ENCODE measurements at regions not wholly inside any gene's neighbourhood (a gene's known extent, or its start where the extent isn't known, plus 50 kb on each side); places are given as distances from the start of the nearest gene placed in this dataset.

DNA sequence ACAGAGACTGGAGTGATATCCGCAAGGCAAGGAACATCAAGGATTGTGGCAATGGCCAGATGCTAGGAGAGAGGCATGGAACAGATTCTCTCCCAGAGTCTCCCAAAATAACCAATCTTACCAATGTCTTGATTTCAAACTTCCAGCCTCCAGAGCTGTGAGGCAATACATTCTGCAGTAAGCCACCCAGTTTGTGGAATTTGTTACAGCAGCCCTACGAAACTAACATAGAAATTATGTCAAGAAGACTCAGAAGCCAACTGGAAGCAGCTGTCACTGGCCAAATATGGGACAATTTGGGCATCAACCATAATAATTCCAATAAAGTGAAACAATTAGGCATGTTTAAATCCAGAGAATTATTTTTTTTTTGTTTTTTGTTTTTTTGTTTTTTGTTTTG, 271.1 kb downstream of the NDUFS4 start:
- TF ChIP-seq, protein P1, sequence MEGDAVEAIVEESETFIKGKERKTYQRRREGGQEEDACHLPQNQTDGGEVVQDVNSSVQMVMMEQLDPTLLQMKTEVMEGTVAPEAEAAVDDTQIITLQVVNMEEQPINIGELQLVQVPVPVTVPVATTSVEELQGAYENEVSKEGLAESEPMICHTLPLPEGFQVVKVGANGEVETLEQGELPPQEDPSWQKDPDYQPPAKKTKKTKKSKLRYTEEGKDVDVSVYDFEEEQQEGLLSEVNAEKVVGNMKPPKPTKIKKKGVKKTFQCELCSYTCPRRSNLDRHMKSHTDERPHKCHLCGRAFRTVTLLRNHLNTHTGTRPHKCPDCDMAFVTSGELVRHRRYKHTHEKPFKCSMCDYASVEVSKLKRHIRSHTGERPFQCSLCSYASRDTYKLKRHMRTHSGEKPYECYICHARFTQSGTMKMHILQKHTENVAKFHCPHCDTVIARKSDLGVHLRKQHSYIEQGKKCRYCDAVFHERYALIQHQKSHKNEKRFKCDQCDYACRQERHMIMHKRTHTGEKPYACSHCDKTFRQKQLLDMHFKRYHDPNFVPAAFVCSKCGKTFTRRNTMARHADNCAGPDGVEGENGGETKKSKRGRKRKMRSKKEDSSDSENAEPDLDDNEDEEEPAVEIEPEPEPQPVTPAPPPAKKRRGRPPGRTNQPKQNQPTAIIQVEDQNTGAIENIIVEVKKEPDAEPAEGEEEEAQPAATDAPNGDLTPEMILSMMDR (IDR thresholded peaks at IDR 0.05) = no peak
- TF ChIP-seq EP300 (IDR thresholded peaks at IDR 0.05) (no peak), POLR2A (IDR thresholded peaks at IDR 0.05) (no peak), POLR2AphosphoS5 (IDR thresholded peaks at IDR 0.05) (no peak)

More for the DNA sequence above, 271.1 kb downstream of the NDUFS4 start:
- no peak for DNase-seq
- no peak for ATAC-seq (ENCODE audit: low FRiP score in 2 of 2)
- WGBS, 2 donors = 83 to 85% methylated on average over 2 of the region's 2 CpGs
- no peak overlapping the region for H3K27ac ChIP-seq
- H3K36me3 ChIP-seq = no peaks in the 10 kb centered on the region
- no peak overlapping the region for H3K4me3 ChIP-seq
- H3K4me1 ChIP-seq = no peaks in the 10 kb centered on the region
- no peaks in the 10 kb centered on the region for H3K27me3 ChIP-seq
- no peaks in the 10 kb centered on the region for H3K9me3 ChIP-seq
